ENCODE measurements at regions not wholly inside any gene's neighbourhood (a gene's known extent, or its start where the extent isn't known, plus 50 kb on each side); places are given as distances from the start of the nearest gene placed in this dataset.
A peak's percentile ranks its signal among the peaks of the same experiment; 100 is the strongest.

DNA sequence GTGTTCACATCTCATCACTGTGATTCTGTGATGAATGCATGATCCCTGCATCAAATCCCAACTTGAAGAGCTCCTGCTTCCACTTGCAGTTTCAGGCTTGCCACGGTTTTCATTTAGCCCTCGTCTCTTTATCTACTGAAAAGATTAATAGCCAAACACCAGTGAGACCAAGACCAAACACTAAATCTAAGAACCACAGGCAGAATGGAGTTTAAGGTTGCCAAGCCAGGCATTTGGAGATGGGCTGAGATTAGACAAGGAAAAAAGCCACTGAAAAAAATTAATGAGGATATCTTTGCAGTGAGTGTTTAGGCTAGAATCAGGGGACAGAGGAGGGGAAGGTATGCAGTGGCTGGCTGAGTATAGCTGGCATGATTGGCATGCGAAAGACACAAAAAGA is 227.2 kb upstream of the BLID start:
- no peak overlapping the region for H2BK5ac ChIP-seq (ENCODE audit: low read depth, low read length, poor library complexity, severe bottlenecking)
- H3K4me1 ChIP-seq (ENCODE audit: control insufficient read depth, insufficient read depth, low read length), result peaks cover 22% of the 10 kb centered on the region
- in situ Hi-C loops (cut with MboI; ENCODE audit: low sequenced_read_pairs), result no loop called here
- no peaks in the 10 kb centered on the region for H4K20me1 ChIP-seq (ENCODE audit: insufficient read depth, low read length)
- no peak overlapping the region for H3K9ac ChIP-seq (ENCODE audit: low read depth, low read length)
- H3K4me2 ChIP-seq (ENCODE audit: low read depth, low read length), result peak overlapping the region; percentile 3; the same call in 1 of the 2 replicates
- H2AFZ ChIP-seq (replicated peaks; ENCODE audit: low read length, poor library complexity), result no peak overlapping the region
- no peak for TF ChIP-seq RCOR1 (IDR thresholded peaks at IDR 0.05; ENCODE audit: insufficient replicate concordance, low read length)
- no peak for TF ChIP-seq MXI1 (IDR thresholded peaks at IDR 0.05; ENCODE audit: borderline replicate concordance, low read depth, low read length)
- no peak for TF ChIP-seq POLR2A (IDR thresholded peaks at IDR 0.05; ENCODE audit: low read depth, low read length)
- TF ChIP-seq MAZ (IDR thresholded peaks at IDR 0.05; ENCODE audit: borderline replicate concordance, low read depth, low read length), result no peak
- TF ChIP-seq NFE2L2 (IDR thresholded peaks at IDR 0.05; ENCODE audit: low read depth, low read length), result no peak
- no peak for TF ChIP-seq RAD21 (IDR thresholded peaks at IDR 0.05; ENCODE audit: low read length)
- TF ChIP-seq, protein P1, sequence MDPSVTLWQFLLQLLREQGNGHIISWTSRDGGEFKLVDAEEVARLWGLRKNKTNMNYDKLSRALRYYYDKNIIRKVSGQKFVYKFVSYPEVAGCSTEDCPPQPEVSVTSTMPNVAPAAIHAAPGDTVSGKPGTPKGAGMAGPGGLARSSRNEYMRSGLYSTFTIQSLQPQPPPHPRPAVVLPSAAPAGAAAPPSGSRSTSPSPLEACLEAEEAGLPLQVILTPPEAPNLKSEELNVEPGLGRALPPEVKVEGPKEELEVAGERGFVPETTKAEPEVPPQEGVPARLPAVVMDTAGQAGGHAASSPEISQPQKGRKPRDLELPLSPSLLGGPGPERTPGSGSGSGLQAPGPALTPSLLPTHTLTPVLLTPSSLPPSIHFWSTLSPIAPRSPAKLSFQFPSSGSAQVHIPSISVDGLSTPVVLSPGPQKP (IDR thresholded peaks at IDR 0.05; ENCODE audit: borderline replicate concordance, low read depth, low read length), result no peak
- TF ChIP-seq RFX5 (IDR thresholded peaks at IDR 0.05; ENCODE audit: low read depth, low read length), result no peak
- TF ChIP-seq, protein P2, sequence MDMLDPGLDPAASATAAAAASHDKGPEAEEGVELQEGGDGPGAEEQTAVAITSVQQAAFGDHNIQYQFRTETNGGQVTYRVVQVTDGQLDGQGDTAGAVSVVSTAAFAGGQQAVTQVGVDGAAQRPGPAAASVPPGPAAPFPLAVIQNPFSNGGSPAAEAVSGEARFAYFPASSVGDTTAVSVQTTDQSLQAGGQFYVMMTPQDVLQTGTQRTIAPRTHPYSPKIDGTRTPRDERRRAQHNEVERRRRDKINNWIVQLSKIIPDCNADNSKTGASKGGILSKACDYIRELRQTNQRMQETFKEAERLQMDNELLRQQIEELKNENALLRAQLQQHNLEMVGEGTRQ (IDR thresholded peaks at IDR 0.05; ENCODE audit: low read depth, low read length), result no peak
- TF ChIP-seq CEBPB (IDR thresholded peaks at IDR 0.05; ENCODE audit: low read depth, low read length), result no peak
- TF ChIP-seq, protein P3, sequence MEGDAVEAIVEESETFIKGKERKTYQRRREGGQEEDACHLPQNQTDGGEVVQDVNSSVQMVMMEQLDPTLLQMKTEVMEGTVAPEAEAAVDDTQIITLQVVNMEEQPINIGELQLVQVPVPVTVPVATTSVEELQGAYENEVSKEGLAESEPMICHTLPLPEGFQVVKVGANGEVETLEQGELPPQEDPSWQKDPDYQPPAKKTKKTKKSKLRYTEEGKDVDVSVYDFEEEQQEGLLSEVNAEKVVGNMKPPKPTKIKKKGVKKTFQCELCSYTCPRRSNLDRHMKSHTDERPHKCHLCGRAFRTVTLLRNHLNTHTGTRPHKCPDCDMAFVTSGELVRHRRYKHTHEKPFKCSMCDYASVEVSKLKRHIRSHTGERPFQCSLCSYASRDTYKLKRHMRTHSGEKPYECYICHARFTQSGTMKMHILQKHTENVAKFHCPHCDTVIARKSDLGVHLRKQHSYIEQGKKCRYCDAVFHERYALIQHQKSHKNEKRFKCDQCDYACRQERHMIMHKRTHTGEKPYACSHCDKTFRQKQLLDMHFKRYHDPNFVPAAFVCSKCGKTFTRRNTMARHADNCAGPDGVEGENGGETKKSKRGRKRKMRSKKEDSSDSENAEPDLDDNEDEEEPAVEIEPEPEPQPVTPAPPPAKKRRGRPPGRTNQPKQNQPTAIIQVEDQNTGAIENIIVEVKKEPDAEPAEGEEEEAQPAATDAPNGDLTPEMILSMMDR (conservative IDR thresholded peaks at IDR 0.05; ENCODE audit: low read depth, low read length), result no peak
- TF ChIP-seq MAFK (IDR thresholded peaks at IDR 0.05; ENCODE audit: low read depth, low read length), result no peak
- no peak for TF ChIP-seq BHLHE40 (IDR thresholded peaks at IDR 0.05; ENCODE audit: low read depth, low read length)
- TF ChIP-seq SMC3 (IDR thresholded peaks at IDR 0.05; ENCODE audit: low read depth, low read length), result no peak
- TF ChIP-seq FOS (IDR thresholded peaks at IDR 0.05; ENCODE audit: low read depth, low read length), result no peak
- dilution Hi-C loops (cut with HindIII; ENCODE audit: low sequenced_read_pairs, unreplicated experiment), result no loop called here
- peak overlapping the region; percentile 51; the same call in 1 of the 2 replicates for H3K14ac ChIP-seq (replicated peaks; ENCODE audit: low read depth, low read length)
- CTCF ChIA-PET, result interaction anchor here (0.6 kb wide), 1 partner anchor 628 kb away, joined by 3 read pairs; no protein-coding TSS in a partner anchor
- peak overlapping the region; percentile 60; the same call in 1 of the 2 replicates for H3K23ac ChIP-seq (ENCODE audit: low read depth, low read length)
- peaks cover 2% of the 10 kb centered on the region; the same call in 1 of the 2 replicates for H3K36me3 ChIP-seq (ENCODE audit: control insufficient read depth, insufficient read depth, low read length)
- peak overlapping the region; percentile 16 to 58; a peak in 3 of 4 replicates for H4K8ac ChIP-seq (ENCODE audit: low read depth in 2 of 2, low read length in 2 of 2)
- H2AK9ac ChIP-seq (replicated peaks; ENCODE audit: low read depth, low read length, poor library complexity), result no peak overlapping the region
- intact Hi-C loops (cut with micrococcal nuclease), result no loop called here
- peak overlapping the region; percentile 47 for H2AK5ac ChIP-seq (ENCODE audit: low read depth, low read length)
- H3K27ac ChIP-seq (ENCODE audit: insufficient read depth, low read length), result peak overlapping the region; percentile 66; the same call in 1 of the 2 replicates
- no peak overlapping the region for H3K56ac ChIP-seq (ENCODE audit: extremely low read depth, insufficient read depth, low read length)
- no peaks in the 10 kb centered on the region for H3K27me3 ChIP-seq (ENCODE audit: control insufficient read depth, insufficient read depth, low read length)
- no peaks in the 10 kb centered on the region for H3K79me1 ChIP-seq (ENCODE audit: low read depth in 1 of 2, low read length in 2 of 2)
- ATAC-seq (ENCODE audit: low read depth), result no peak
- H4K91ac ChIP-seq (ENCODE audit: insufficient read depth, low read depth, low read length), result peak overlapping the region; percentile 86
- peak overlapping the region; percentile 27; the same call in 1 of the 3 replicates for H2BK15ac ChIP-seq (ENCODE audit: low read depth, low read length)
- peak overlapping the region; percentile 81 for H2BK20ac ChIP-seq (ENCODE audit: low read depth, low read length)
- H3K4me3 ChIP-seq (ENCODE audit: insufficient read depth, low read depth, low read length), result no peak overlapping the region
- peak overlapping the region; percentile 45 for H3K4ac ChIP-seq (ENCODE audit: low read depth, low read length)
- H2BK120ac ChIP-seq (ENCODE audit: low read depth, low read length), result peak overlapping the region; percentile 66
- DNase-seq, result no peak
- POLR2A ChIA-PET (ENCODE audit: unreplicated experiment), result no interaction called here
- no peaks in the 10 kb centered on the region for H3K9me3 ChIP-seq (ENCODE audit: control insufficient read depth, insufficient read depth, low read length)
- H3K18ac ChIP-seq (ENCODE audit: low read depth, low read length), result peak overlapping the region; percentile 98
- WGBS, 2 experiments (ENCODE audit: extremely low coverage in 2 of 2, insufficient read length in 1 of 2), result no CpG with 5 or more reads among the region's 3 CpGs
- H3K9me1 ChIP-seq (ENCODE audit: insufficient read depth, low read length), result peaks cover 4% of the 10 kb centered on the region
- peak overlapping the region; percentile 94 for H4K5ac ChIP-seq (ENCODE audit: low read depth, low read length)
- BruUV-seq (replicated peaks), result no TSS peak
